Putamen (tissue), 1 donor: ENCODE measurements at regions not wholly inside any gene's neighbourhood (a gene's known extent, or its start where the extent isn't known, plus 50 kb on each side); places are given as distances from the start of the nearest gene placed in this dataset.
"Not testable (repeated sequence)": the region's sequence is repeated elsewhere in the genome, so short reads cannot be mapped to it uniquely, and the experiment has no call there.

Experiments used
- DNase-seq: peaks from one replicate; pipeline ENCODE4 v3.0.0-alpha.2; 2016; ENCODE audit warnings: low spot score

GRCh38 chr9:95584176-95584575, 67.4 kb upstream of the PTCH1 start:
- DNase-seq, result no peak

DNA sequence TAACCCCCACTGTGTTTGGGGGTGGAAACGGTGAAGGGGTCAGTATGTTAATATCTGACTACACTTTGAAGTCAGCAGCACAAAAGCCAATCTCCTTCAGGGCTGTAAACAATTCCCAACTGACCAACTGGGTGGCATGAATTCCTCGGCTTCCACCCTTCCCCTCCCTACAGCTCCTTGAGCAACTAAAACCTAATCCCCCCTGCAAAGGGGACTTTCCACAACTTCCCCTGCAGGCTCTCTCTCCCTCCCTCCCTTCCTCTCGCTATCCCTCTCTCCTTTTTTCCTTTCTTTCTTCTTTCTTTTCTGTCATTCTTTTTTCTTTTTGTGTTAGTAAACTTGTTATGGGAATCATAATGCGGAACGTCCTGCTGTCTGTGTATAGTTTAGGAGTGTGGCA, 65.1 kb upstream of the PTCH1 start:
- no peak for DNase-seq

- no peak for DNase-seq
These were observed 64.3 kb upstream of the PTCH1 start for GRCh38 chr9:95580812-95581761.

DNA sequence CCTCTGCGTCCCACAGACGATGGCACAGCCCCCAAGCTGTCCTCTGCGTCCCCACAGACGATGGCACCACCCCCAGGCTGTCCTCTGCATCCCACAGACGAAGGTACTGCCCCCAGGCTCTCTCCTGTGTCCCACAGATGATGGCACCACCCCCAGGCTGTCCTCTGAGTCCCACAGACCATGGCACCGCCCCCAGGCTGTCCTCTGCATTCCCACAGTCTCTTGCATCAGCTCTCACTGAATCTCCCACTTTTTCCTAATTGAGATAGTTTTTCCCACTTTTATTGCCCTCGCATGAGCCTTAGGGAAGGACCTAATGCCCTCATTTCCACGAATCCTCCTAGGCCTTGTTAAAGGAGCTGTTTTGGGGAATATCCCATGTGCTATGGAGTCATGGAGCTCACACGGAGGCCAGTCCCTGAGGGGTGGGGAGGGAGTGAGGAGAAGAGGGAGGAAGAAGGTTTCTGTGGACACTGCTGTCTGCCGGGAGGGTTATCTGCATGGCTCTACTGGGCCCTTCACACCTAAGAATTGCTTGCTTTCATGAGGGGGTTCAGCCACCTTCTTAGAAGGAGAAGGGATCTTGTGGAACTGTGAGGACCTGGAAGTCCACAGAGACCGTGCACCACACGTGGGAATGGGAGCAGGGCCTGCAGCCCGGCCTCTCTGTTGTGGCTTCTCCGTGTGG, 58.2 kb upstream of the PTCH1 start:
- no peak for DNase-seq

DNA sequence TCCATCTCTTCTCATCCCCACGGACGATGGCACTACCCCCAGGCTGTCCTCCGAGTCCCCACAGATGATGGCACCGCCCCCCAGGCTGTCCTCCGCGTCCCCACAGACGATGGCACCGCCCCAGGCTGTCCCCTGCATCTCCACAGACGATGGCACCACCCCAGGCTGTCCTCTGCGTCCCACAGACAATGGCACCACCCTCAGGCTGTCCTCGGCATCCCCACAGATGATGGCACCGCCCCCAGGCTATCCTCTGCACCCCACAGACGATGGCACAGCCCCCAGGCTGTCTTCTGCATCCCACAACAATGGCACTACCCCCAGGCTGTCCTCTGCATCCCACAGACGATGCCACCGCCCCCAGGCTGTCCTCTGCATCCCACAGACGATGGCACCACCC, 57.4 kb upstream of the PTCH1 start:
- DNase-seq, result no peak

DNA sequence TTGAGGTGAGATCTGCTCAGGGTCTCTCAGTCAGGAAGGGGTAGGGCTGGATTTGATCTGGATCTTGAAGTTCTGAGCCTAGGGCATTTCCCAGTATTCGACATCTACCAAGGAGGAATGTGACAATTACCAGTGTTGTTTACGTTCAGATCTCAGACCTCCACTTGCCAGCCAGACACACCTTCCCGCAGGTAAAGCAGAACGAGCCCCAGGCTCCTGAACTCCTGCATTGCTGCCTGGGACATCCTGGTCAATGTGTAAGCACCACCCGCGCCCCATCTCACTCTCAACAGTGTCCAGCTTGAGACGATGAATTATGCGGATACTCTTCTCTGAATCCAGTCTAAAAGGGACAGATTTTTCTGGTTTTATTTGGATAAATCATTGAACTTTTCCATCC, 56.7 kb upstream of the PTCH1 start:
- no peak for DNase-seq

- DNase-seq, result no peak
These were observed 55.8 kb upstream of the PTCH1 start for GRCh38 chr9:95572381-95573151.

DNA sequence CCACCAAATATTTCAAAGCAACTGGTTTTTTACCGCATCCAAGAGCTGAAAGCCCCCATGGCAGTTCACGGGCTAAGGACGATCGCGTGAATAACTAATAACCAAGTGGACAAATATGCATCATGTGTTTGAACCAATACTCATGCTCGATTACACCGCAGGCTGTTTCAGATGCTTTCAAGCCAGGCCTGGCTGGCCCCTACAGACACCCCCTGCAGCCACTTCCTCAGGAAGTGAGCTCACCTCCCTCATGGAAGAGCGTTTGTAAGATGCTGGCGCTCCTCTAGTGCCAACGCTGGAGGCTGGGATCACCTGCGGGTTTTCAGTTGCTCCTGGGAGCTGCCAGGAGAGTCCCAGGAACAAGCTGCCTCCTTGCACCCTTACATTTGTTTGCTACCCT, 53.9 kb upstream of the PTCH1 start:
- DNase-seq, result no peak

DNA sequence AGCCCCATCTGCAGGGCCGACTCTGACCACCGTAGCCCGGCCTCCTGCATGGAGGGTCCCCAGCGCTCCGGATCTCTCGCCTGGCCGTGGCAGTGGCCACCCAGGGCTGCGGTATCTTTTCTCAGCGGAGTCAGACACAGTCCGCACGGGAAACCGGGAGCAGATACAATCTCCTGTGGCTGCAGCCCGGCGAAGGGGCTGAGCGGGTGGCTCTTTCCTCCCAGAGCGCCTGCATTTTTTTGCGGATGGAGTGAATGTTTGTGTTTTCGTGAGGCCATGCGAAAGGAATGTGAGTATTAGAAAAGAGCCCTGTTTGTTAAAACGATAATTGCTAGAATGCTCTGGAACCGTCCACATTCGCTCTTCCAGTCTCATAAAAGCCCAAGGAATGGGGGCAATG, 53.4 kb upstream of the PTCH1 start:
- no peak for DNase-seq

GRCh38 chr9:95568735-95569134, 52.0 kb upstream of the PTCH1 start:
- not testable (repeated sequence) for DNase-seq
